ENCODE measurements at regions not wholly inside any gene's neighbourhood (a gene's known extent, or its start where the extent isn't known, plus 50 kb on each side); places are given as distances from the start of the nearest gene placed in this dataset.
"Not testable (repeated sequence)": the region's sequence is repeated elsewhere in the genome, so short reads cannot be mapped to it uniquely, and the experiment has no call there.

DNA sequence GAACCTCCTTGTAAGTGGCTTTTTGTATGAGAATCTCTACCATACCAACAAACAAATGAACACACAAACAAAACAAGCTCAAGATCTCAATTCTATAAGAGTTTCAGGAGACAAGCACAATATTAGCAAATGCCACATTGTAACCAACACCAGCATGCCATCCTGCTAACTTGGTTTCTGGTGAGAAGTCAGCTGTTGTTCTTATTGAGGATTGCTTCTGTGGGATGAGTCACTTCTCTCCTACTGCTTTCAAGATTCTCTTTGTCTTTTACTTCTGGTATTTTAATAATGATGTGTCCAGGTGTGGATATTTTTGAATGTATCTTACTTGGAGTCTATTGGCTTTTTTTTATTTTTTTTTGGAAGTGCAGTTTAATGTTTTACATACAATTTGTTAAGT is 131.7 kb downstream of the BCL2L11 start:
- no peak for DNase-seq

GRCh38 chr2:111254916-111255315 is 134.2 kb downstream of the BCL2L11 start:
- not testable (repeated sequence) for DNase-seq

DNA sequence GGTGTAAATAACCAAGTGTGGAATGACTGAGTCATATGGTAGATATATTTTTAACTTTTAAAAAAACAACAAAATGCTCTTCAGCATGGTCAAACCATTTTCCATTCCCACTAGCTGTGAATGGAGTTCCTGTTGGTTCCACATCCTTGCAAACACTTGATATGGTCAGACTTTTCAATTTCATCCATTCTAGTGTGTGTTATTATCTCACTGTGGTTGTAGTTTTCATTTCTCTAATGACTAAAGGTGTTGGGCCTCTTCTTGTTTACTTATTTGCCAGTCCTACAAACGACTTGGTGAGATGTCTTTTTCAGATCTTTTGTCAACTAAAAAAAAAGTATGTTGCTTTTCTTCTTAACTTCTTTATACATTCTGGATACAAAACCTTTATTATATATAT is 135.9 kb downstream of the BCL2L11 start:
- not testable (repeated sequence) for DNase-seq

DNA sequence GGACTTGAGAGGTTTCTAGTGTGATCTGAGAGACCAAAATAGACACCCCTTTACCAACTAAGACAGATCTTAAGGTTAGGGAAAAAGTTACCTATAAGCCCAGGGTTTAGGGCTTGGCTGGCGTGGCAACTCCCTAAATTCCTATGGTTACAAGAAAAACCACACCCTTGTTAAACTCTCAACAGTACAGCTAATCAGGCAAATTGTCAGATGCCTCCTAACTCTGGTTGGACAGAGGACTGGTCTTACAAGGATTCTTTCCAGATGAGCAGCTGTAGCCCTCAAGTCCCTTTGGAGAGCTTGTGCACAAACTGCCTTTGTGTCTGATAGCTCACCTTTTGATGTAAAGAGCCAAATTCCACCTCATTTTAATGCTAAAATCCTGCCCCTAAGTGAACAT is 136.9 kb downstream of the BCL2L11 start:
- not testable (repeated sequence) for DNase-seq

- not testable (repeated sequence) for DNase-seq
Measured at GRCh38 chr2:111258318-111258717, 137.6 kb downstream of the BCL2L11 start.

GRCh38 chr2:111262627-111263379 is 142.1 kb downstream of the BCL2L11 start:
- not testable (repeated sequence) for DNase-seq

- DNase-seq = not testable (repeated sequence)
Measured at GRCh38 chr2:111263380-111264017, 142.8 kb downstream of the BCL2L11 start.

GRCh38 chr2:111264956-111265355 is 144.2 kb downstream of the BCL2L11 start:
- not testable (repeated sequence) for DNase-seq

DNA sequence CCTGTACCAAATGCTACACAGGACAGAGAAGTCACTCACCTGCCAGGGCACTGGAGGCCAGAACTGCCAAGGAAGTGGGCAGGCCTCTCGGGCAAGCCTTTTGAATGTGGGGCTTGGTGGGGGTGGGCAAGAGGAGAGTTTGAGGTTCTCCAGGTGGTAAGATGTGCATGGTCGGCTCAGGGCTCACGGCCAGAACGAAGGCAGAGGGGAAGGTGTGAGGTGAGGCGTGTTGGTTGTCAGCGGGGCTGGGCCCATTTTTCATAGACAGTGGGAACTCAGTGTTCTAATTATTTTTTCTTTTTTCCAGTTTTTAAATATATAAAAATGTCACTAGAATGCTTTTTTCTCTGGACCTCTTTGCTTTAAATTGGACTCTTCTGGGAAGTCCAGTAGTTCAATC is 145.8 kb downstream of the BCL2L11 start:
- DNase-seq = not testable (repeated sequence)

GRCh38 chr2:111267038-111267437 is 146.3 kb downstream of the BCL2L11 start:
- DNase-seq = not testable (repeated sequence)

GRCh38 chr2:111269761-111270323 is 149.1 kb downstream of the BCL2L11 start:
- DNase-seq = not testable (repeated sequence)

DNA sequence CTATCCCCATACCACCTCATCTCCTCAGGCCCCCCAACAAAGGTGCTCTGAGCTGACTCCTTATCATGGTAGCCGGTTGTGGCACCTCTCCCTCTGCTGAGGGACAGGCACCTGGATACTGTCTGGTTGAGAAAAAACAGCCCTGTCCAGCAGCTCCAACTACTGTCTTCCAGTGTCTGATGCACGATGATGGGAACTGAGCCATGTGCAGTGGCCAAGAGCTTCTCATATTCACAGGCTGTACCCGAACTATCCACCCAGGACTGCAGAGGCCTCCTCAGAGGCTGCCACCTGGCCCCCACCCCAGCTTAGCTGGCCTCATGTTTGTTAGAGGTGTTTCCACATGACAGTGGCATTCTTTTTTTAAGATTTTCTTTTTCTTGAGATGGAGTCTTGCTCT is 149.9 kb downstream of the BCL2L11 start:
- not testable (repeated sequence) for DNase-seq

GRCh38 chr2:111271647-111272304 is 151.1 kb downstream of the BCL2L11 start:
- not testable (repeated sequence) for DNase-seq

DNA sequence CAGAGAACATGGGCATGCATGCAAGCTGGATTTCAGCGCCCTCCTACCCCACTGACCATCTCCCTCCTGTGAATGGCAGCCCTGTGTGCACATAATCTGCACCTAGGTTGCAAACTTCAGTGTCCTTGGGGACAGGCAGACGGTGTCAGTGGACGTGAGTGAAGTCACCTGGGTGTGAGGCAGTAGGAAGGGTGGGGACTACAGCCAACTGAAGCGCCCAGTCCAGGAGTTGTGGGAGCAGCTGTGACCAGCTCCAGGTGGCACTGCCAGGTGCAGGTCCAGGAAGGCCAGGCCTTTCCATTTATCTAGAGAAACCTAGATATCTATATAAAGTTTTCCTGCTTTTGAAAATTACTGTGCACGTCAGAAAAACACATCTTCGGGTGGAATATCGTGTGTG is 152.3 kb downstream of the BCL2L11 start:
- not testable (repeated sequence) for DNase-seq

GRCh38 chr2:111275047-111275853 is 154.5 kb downstream of the BCL2L11 start:
- DNase-seq = not testable (repeated sequence)

GRCh38 chr2:111275854-111276171 is 155.1 kb downstream of the BCL2L11 start:
- DNase-seq = not testable (repeated sequence)

- not testable (repeated sequence) for DNase-seq
Measured at GRCh38 chr2:111278133-111278532, 157.4 kb downstream of the BCL2L11 start.

DNA sequence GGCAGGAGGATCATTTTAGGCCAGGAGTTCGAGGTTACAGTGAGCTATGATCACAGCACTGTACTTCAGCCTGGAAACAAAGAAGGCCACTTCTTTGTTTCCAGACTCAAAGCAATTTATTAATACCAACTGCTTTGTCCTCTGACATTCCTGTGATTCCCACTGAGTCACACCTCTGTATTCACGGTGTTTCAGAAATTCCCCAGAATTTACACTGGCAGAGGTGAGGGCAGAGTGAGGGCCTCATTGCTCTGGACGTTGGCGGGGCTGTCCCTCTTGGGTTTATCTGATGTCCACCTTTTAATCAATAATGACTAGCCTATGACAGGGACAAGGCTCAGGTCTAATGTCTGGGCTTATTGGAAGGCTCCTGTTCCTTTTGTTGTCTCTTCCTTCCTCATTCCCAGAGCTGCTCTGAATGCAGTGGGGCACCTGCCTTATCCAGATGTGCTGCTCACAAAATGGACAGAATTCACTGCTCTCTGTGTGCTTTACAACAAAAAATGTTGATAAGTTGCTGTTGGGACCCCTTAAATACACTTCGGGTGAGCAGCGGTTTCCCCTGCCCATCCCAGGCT is 160.1 kb downstream of the BCL2L11 start:
- DNase-seq = not testable (repeated sequence)

DNA sequence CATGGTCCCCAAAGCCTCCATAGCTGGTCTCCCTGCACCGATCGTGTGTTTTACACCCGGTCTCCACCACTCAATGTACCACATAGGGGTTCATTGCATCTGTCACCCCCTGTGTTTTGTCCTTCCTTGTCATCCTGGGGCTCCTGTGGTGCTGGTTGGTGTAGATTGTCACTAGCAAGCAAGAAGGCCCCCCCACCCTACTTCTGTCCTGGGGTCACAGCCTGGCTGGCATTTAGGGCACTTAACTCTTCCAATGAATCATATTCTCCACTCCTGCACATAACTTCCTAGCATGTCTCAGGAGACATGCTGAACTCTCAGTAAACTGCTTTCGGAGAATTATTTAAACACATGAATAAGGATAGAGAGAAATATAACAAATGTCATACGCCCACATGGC is 161.4 kb downstream of the BCL2L11 start:
- DNase-seq = not testable (repeated sequence)

GRCh38 chr2:111287646-111288568 is 167.2 kb downstream of the BCL2L11 start:
- DNase-seq = not testable (repeated sequence)

- DNase-seq = not testable (repeated sequence)
Measured at GRCh38 chr2:111290370-111290769, 169.7 kb downstream of the BCL2L11 start.

All from NCI-H446 treated with DMSO at 0.1 percent for 48 hours (cell line).